ENCODE measurements at regions not wholly inside any gene's neighbourhood (a gene's known extent, or its start where the extent isn't known, plus 50 kb on each side); places are given as distances from the start of the nearest gene placed in this dataset.
"Not testable (repeated sequence)": the region's sequence is repeated elsewhere in the genome, so short reads cannot be mapped to it uniquely, and the experiment has no call there.

- DNase-seq = no peak
Measured at GRCh38 chr2:226575928-226576327, 223.7 kb downstream of the IRS1 start.

- DNase-seq = no peak
Measured at GRCh38 chr2:226573158-226573557, 226.5 kb downstream of the IRS1 start.

GRCh38 chr2:226564667-226565066, 235.0 kb downstream of the IRS1 start:
- DNase-seq = no peak

- no peak for DNase-seq
Measured at GRCh38 chr2:226561962-226562361, 237.7 kb downstream of the IRS1 start.

GRCh38 chr2:226560325-226560724, 239.3 kb downstream of the IRS1 start:
- DNase-seq = no peak

- no peak for DNase-seq
Measured at GRCh38 chr2:226559536-226559935, 240.1 kb downstream of the IRS1 start.

GRCh38 chr2:226558418-226558817, 241.2 kb downstream of the IRS1 start:
- no peak for DNase-seq

- DNase-seq = no peak
Measured at GRCh38 chr2:226556050-226556449, 243.6 kb downstream of the IRS1 start.

GRCh38 chr2:226554701-226555100, 244.9 kb downstream of the IRS1 start:
- DNase-seq = no peak

GRCh38 chr2:226553333-226553732, 246.3 kb downstream of the IRS1 start:
- DNase-seq = no peak

- no peak for DNase-seq
Measured at GRCh38 chr2:226552571-226553285, 246.9 kb downstream of the IRS1 start.

GRCh38 chr2:226551522-226552250, 247.9 kb downstream of the IRS1 start:
- no peak for DNase-seq

- no peak for DNase-seq
Measured at GRCh38 chr2:226550801-226551200, 248.8 kb downstream of the IRS1 start.

- DNase-seq = no peak
Measured at GRCh38 chr2:226548732-226549131, 250.9 kb downstream of the IRS1 start.

- no peak for DNase-seq
Measured at GRCh38 chr2:226544596-226545210, 254.9 kb downstream of the IRS1 start.

GRCh38 chr2:226540204-226540994, 259.2 kb downstream of the IRS1 start:
- DNase-seq = no peak

GRCh38 chr2:226536410-226536809, 263.2 kb downstream of the IRS1 start:
- no peak for DNase-seq

GRCh38 chr2:226532976-226533375, 266.6 kb downstream of the IRS1 start:
- not testable (repeated sequence) for DNase-seq

- no peak for DNase-seq
Measured at GRCh38 chr2:226531061-226531810, 268.4 kb downstream of the IRS1 start.

GRCh38 chr2:226529556-226529955, 270.1 kb downstream of the IRS1 start:
- no peak for DNase-seq

- no peak for DNase-seq
Measured at GRCh38 chr2:226526716-226527115, 272.9 kb downstream of the IRS1 start.

GRCh38 chr2:226524381-226524843, 275.2 kb downstream of the IRS1 start:
- DNase-seq = no peak

Data from NCI-H1105 (cell line).